CD8-positive, alpha-beta memory T cell (primary cell): ENCODE measurements at regions not wholly inside any gene's neighbourhood (a gene's known extent, or its start where the extent isn't known, plus 50 kb on each side); places are given as distances from the start of the nearest gene placed in this dataset.
"Not testable (repeated sequence)": the region's sequence is repeated elsewhere in the genome, so short reads cannot be mapped to it uniquely, and the experiment has no call there.

Experiments
- CTCF ChIA-PET: fragments of 350-600 bp; sonication (Branson Sonifier 250); formaldehyde crosslinking; loops from one replicate; lab custom pipeline; 2021; ENCODE audit warnings: antibody characterized with exemption; lab: Charles Lee
- POLR2A ChIA-PET: fragments of 350-600 bp; sonication (Branson Sonifier 250); formaldehyde crosslinking; loops from one replicate; lab custom pipeline; 2021; ENCODE audit warnings: antibody characterized with exemption; lab: Charles Lee
- DNase-seq, 5 donors: peaks; one replicate each; pipeline versions ENCODE4 v3.0.0 to v3.0.0-alpha.2; 2020 to 2022; ENCODE audit warnings: mixed read lengths in 1 of 5
- H3K27ac ChIP-seq: one replicate; pipeline ENCODE4 v1.7.0; 2013; ENCODE audit warnings: low read depth, mild to moderate bottlenecking, low read length, moderate library complexity
- H3K27me3 ChIP-seq: 2 replicates; pipeline ENCODE4 v1.7.0; 2013; ENCODE audit warnings: low read length, mild to moderate bottlenecking; ENCODE audit not compliant: insufficient read depth, poor library complexity, severe bottlenecking
- H3K36me3 ChIP-seq: 2 replicates; pipeline ENCODE4 v1.7.0; 2013; ENCODE audit warnings: mild to moderate bottlenecking, low read length, moderate library complexity; ENCODE audit not compliant: insufficient read depth
- H3K4me1 ChIP-seq: 2 replicates; pipeline ENCODE4 v1.7.0; 2013; ENCODE audit warnings: mild to moderate bottlenecking, low read length, moderate library complexity; ENCODE audit not compliant: insufficient read depth
- H3K4me3 ChIP-seq: 2 replicates; pipeline ENCODE4 v1.7.0; 2013; ENCODE audit warnings: mild to moderate bottlenecking, low read length
- H3K9me3 ChIP-seq: 2 replicates; pipeline ENCODE4 v1.7.0; 2013; ENCODE audit warnings: mild to moderate bottlenecking, low read length
- H3K27ac Mint-ChIP-seq, 8 donors: one replicate each; pipeline ENCODE4 v1.8.0; 2020 to 2021; ENCODE audit warnings: mixed read lengths in 8 of 8, mild to moderate bottlenecking in 6 of 8, inconsistent platforms in 3 of 8, moderate library complexity in 3 of 8
- H3K27me3 Mint-ChIP-seq, 2 donors: one replicate each; pipeline ENCODE4 v1.8.0; 2020 to 2021; ENCODE audit warnings: mixed read lengths in 2 of 2, mild to moderate bottlenecking in 1 of 2, moderate library complexity in 1 of 2
- H3K36me3 Mint-ChIP-seq, 3 donors: one replicate each; pipeline ENCODE4 v1.8.0; 2020 to 2021; ENCODE audit warnings: mixed read lengths in 3 of 3, inconsistent platforms in 1 of 3, mild to moderate bottlenecking in 1 of 3
- H3K4me1 Mint-ChIP-seq, 3 donors: one replicate each; pipeline ENCODE4 v1.8.0; 2020 to 2021; ENCODE audit warnings: mixed read lengths in 3 of 3, inconsistent platforms in 1 of 3, mild to moderate bottlenecking in 1 of 3
- H3K4me3 Mint-ChIP-seq, 7 donors: one replicate each; pipeline ENCODE4 v1.8.0; 2020 to 2021; ENCODE audit warnings: mixed read lengths in 7 of 7, mild to moderate bottlenecking in 6 of 7, moderate library complexity in 4 of 7, inconsistent platforms in 2 of 7
- H3K9me3 Mint-ChIP-seq, 5 donors: one replicate each; pipeline ENCODE4 v1.8.0; 2020 to 2022; ENCODE audit warnings: mixed read lengths in 5 of 5, mild to moderate bottlenecking in 3 of 5, moderate library complexity in 2 of 5, inconsistent platforms in 1 of 5

GRCh38 chr3:182342252-182342651 lies 451.1 kb upstream of the ATP11B start:
- H3K27ac ChIP-seq, result no peak overlapping the region
- H3K9me3 ChIP-seq, result no peaks in the 10 kb centered on the region
- no peak for DNase-seq
- ChIA-PET POLR2A (no interaction called here), CTCF (no interaction called here)
- H3K4me1 Mint-ChIP-seq, result no peaks in the 10 kb centered on the region
- no peak overlapping the region for H3K27ac Mint-ChIP-seq
- no peaks in the 10 kb centered on the region for H3K36me3 ChIP-seq
- H3K4me3 ChIP-seq, result no peak overlapping the region
- H3K4me3 Mint-ChIP-seq, result no peak overlapping the region
- H3K4me1 ChIP-seq, result no peaks in the 10 kb centered on the region
- peaks cover 0 to 7% (median 2%) of the 10 kb centered on the region in 5 donors for H3K9me3 Mint-ChIP-seq
- H3K27me3 Mint-ChIP-seq, result no peaks in the 10 kb centered on the region
- no peaks in the 10 kb centered on the region for H3K27me3 ChIP-seq
- no peaks in the 10 kb centered on the region for H3K36me3 Mint-ChIP-seq

GRCh38 chr3:182344026-182344425 lies 449.3 kb upstream of the ATP11B start:
- H3K9me3 ChIP-seq, POLR2A ChIA-PET, CTCF ChIA-PET, H3K27ac Mint-ChIP-seq, H3K4me3 ChIP-seq, H3K36me3 ChIP-seq, H3K27me3 ChIP-seq, H3K36me3 Mint-ChIP-seq, H3K4me3 Mint-ChIP-seq, H3K27me3 Mint-ChIP-seq, H3K27ac ChIP-seq, H3K4me1 ChIP-seq, DNase-seq, H3K9me3 Mint-ChIP-seq, H3K4me1 Mint-ChIP-seq: not testable (repeated sequence)

DNA sequence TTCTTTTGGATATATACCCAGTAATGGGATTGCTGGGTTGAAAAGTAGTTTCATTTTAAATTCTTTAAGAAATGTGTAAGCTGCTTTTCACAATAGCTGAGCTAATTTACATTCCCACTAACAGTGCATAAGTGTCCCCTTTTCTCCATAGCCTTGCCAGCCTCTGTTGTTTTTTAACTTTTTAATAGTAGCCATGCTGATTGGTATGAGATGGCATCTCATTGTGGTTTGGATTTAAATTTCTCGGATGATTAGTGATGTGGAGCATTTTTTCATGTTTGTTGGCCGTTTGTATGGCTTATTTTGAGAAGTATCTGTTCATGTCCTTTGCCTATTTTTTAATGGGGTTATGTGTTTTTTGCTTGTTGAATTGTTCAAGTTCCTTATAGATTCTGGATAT lies 444.3 kb upstream of the ATP11B start:
- Histone ChIP-seq H3K4me3 (no peak overlapping the region), H3K27ac (no peak overlapping the region), H3K36me3 (no peaks in the 10 kb centered on the region), H3K27me3 (no peaks in the 10 kb centered on the region), H3K9me3 (no peaks in the 10 kb centered on the region), H3K4me1 (no peaks in the 10 kb centered on the region)
- no peaks in the 10 kb centered on the region for H3K36me3 Mint-ChIP-seq
- ChIA-PET CTCF (no interaction called here), POLR2A (no interaction called here)
- no peaks in the 10 kb centered on the region for H3K4me1 Mint-ChIP-seq
- no peak overlapping the region for H3K4me3 Mint-ChIP-seq
- H3K27me3 Mint-ChIP-seq, result no peaks in the 10 kb centered on the region
- peaks cover 0 to 2% (median 0%) of the 10 kb centered on the region in 5 donors for H3K9me3 Mint-ChIP-seq
- DNase-seq, result no peak
- no peak overlapping the region for H3K27ac Mint-ChIP-seq

GRCh38 chr3:182349951-182350517 lies 443.3 kb upstream of the ATP11B start:
- H3K4me1 Mint-ChIP-seq, result no peaks in the 10 kb centered on the region
- no peak overlapping the region for H3K27ac ChIP-seq
- no peaks in the 10 kb centered on the region for H3K27me3 Mint-ChIP-seq
- H3K27ac Mint-ChIP-seq, result no peak overlapping the region
- H3K36me3 Mint-ChIP-seq, result no peaks in the 10 kb centered on the region
- H3K4me1 ChIP-seq, result no peaks in the 10 kb centered on the region
- no peaks in the 10 kb centered on the region for H3K9me3 ChIP-seq
- no peak overlapping the region for H3K4me3 ChIP-seq
- no peak overlapping the region for H3K4me3 Mint-ChIP-seq
- ChIA-PET CTCF (no interaction called here), POLR2A (no interaction called here)
- no peaks in the 10 kb centered on the region for H3K36me3 ChIP-seq
- H3K9me3 Mint-ChIP-seq, result peaks cover 0 to 2% (median 0%) of the 10 kb centered on the region in 5 donors
- no peaks in the 10 kb centered on the region for H3K27me3 ChIP-seq
- DNase-seq, result no peak

GRCh38 chr3:182357928-182358327 lies 435.4 kb upstream of the ATP11B start:
- Histone ChIP-seq H3K9me3 (no peaks in the 10 kb centered on the region), H3K27ac (no peak overlapping the region), H3K4me3 (no peak overlapping the region), H3K36me3 (no peaks in the 10 kb centered on the region), H3K27me3 (no peaks in the 10 kb centered on the region), H3K4me1 (no peaks in the 10 kb centered on the region)
- Mint-ChIP-seq H3K27me3 (no peaks in the 10 kb centered on the region), H3K27ac (no peak overlapping the region), H3K9me3 (peaks cover 0 to 3% (median 0%) of the 10 kb centered on the region in 5 donors), H3K36me3 (no peaks in the 10 kb centered on the region), H3K4me1 (no peaks in the 10 kb centered on the region), H3K4me3 (no peak overlapping the region)
- ChIA-PET CTCF (no interaction called here), POLR2A (no interaction called here)
- no peak for DNase-seq

DNA sequence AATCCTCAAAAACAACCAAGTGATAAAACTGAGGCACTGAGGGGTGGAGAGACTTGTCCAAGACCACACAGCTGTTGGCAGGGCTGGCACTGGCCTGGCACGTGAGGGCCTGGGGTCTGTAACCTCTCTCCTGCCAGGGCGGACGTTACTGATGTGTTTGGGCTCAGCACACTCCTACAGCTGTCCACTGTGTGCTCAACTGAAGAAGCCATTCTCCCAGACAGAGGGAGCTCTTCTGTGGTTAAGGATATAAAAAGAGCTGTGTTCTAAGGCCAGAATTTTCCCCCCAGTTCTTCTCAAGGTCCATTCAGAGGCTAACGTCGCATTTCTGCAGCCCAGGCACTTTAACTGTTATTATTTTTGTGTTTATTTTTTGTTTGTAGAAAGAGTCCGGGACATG lies 429.0 kb upstream of the ATP11B start:
- Mint-ChIP-seq H3K4me3 (no peak overlapping the region), H3K4me1 (no peaks in the 10 kb centered on the region), H3K27me3 (no peaks in the 10 kb centered on the region), H3K36me3 (peaks cover 0 to 2% (median 0%) of the 10 kb centered on the region in 3 donors), H3K27ac (no peak overlapping the region), H3K9me3 (peaks cover 0 to 5% (median 0%) of the 10 kb centered on the region in 5 donors)
- Histone ChIP-seq H3K27ac (no peak overlapping the region), H3K9me3 (no peaks in the 10 kb centered on the region), H3K4me1 (no peaks in the 10 kb centered on the region), H3K4me3 (no peak overlapping the region), H3K27me3 (no peaks in the 10 kb centered on the region), H3K36me3 (no peaks in the 10 kb centered on the region)
- CTCF ChIA-PET, result no interaction called here
- DNase-seq, result no peak
- POLR2A ChIA-PET, result no interaction called here

DNA sequence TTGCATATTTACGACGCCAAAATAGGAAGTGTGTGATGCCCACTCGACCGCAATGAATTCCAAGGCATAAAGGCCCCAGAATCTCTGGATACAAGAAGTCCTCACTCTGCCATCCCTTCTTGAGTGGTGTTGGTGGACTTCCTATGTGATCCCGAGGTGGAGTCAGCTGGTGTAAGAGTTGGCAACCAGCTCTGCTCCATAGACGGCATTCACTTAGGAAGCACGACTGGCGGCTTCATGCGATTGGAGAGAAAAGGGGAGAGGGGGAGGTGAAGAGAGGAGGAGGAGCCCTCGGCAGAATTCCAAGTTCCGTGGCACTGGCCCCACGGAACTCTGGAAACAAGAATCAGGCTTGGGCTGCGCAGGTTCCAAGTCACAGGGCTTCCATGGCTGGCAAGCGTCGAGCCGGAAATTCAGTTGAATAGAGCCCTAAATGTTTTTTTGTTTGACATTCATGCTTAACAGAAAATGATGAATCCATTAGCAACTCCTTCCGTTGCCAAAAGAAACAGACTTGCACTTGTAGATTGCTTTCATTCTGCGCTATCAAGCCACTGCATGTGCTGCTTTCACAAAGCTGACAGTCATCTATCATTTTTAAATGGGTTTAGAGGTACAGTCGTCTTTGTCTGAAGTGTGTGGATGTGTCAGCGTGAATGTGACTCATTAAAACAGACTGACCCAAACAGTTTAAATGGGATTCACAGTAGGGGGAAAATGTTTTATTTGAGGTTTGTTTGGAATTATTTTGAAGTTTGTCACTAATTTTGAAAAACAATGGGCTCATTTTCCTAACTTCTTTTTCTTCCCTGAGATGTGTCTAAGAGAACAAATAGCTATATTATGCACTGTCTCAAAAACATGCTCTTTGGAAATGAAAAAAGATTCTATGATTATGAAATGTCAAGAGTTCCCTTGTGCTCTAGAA lies 428.3 kb upstream of the ATP11B start:
- Mint-ChIP-seq H3K4me3 (no peak overlapping the region), H3K27me3 (no peaks in the 10 kb centered on the region), H3K27ac (no peak overlapping the region), H3K4me1 (no peaks in the 10 kb centered on the region), H3K36me3 (peaks cover 0 to 2% (median 0%) of the 10 kb centered on the region in 3 donors), H3K9me3 (peaks cover 0 to 5% (median 0%) of the 10 kb centered on the region in 5 donors)
- POLR2A ChIA-PET, result no interaction called here
- no peak for DNase-seq
- Histone ChIP-seq H3K27me3 (no peaks in the 10 kb centered on the region), H3K27ac (peak overlapping the region; percentile 16), H3K4me1 (no peaks in the 10 kb centered on the region), H3K4me3 (no peak overlapping the region), H3K9me3 (no peaks in the 10 kb centered on the region), H3K36me3 (no peaks in the 10 kb centered on the region)
- CTCF ChIA-PET, result no interaction called here

DNA sequence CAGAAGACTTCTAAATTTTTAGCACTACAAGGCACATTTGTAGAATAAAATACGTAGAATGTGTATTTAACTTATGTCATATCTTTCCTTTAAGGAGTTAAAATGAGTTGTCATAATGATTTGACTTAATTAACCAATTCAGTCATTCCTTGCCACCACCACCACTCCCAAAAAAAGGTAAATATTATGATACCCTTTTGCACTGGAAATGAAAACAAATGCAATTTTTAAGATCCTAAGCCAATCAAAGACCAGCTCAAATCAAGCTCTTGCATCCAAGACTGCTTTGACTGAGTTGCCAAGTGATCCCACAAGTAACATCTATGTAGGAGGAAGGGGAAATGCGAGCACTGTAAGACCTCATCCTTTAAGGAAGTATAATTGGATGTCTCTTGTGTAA lies 426.6 kb upstream of the ATP11B start:
- ChIA-PET POLR2A (no interaction called here), CTCF (no interaction called here)
- no peaks in the 10 kb centered on the region for H3K27me3 Mint-ChIP-seq
- H3K36me3 Mint-ChIP-seq, result peaks cover 0 to 2% (median 0%) of the 10 kb centered on the region in 3 donors
- no peaks in the 10 kb centered on the region for H3K36me3 ChIP-seq
- H3K4me3 Mint-ChIP-seq, result no peak overlapping the region
- no peak for DNase-seq
- no peak overlapping the region for H3K4me3 ChIP-seq
- H3K4me1 ChIP-seq, result no peaks in the 10 kb centered on the region
- H3K27me3 ChIP-seq, result no peaks in the 10 kb centered on the region
- no peaks in the 10 kb centered on the region for H3K4me1 Mint-ChIP-seq
- H3K27ac ChIP-seq, result no peak overlapping the region
- no peak overlapping the region for H3K27ac Mint-ChIP-seq
- H3K9me3 ChIP-seq, result no peaks in the 10 kb centered on the region
- H3K9me3 Mint-ChIP-seq, result peaks cover 0 to 6% (median 0%) of the 10 kb centered on the region in 5 donors
